GM23338 (cell line): ENCODE measurements at regions not wholly inside any gene's neighbourhood (a gene's known extent, or its start where the extent isn't known, plus 50 kb on each side); places are given as distances from the start of the nearest gene placed in this dataset.

Source experiments
- ATAC-seq: fragments of 200-7000 bp; cut with Tn5 transposase; 3 replicates; pipeline ENCODE4 v1.9.1; 2020
- DNase-seq: peaks from one replicate; pipeline ENCODE4 v3.0.0-alpha.2; 2015; ENCODE audit warnings: low spot score
- H2AFZ ChIP-seq: fragments of 200-600 bp; sonication (generic); 2 replicates; pipeline ENCODE4 v1.8.0; 2016; ENCODE audit warnings: antibody characterized with exemption, mild to moderate bottlenecking, moderate library complexity
- H3F3A ChIP-seq: fragments of 200-600 bp; sonication (generic); replicated peaks from 2 replicates; pipeline ENCODE4 v1.8.0; 2017; ENCODE audit warnings: antibody characterized with exemption, mixed run types, low read depth
- H3K27ac ChIP-seq: fragments of 200-600 bp; sonication (generic); 2 replicates; pipeline ENCODE4 v1.6.1; 2016; ENCODE audit warnings: low read depth
- H3K27me3 ChIP-seq: fragments of 200-600 bp; sonication (generic); 2 replicates; pipeline ENCODE4 v1.8.0; 2016; ENCODE audit warnings: mild to moderate bottlenecking, mixed run types, moderate library complexity; ENCODE audit not compliant: insufficient read depth
- H3K36me3 ChIP-seq: fragments of 200-600 bp; sonication (generic); 2 replicates; pipeline ENCODE4 v1.8.0; 2016; ENCODE audit warnings: mild to moderate bottlenecking; ENCODE audit not compliant: insufficient read depth
- H3K4me1 ChIP-seq: fragments of 200-600 bp; sonication (generic); 2 replicates; pipeline ENCODE4 v1.8.0; 2016; ENCODE audit warnings: mild to moderate bottlenecking, moderate library complexity; ENCODE audit not compliant: insufficient read depth
- H3K4me2 ChIP-seq: fragments of 200-600 bp; sonication (generic); 2 replicates; pipeline ENCODE4 v1.7.1; 2017; ENCODE audit warnings: mixed run types
- H3K4me3 ChIP-seq: fragments of 200-600 bp; sonication (generic); 2 replicates; pipeline ENCODE4 v1.6.1; 2016; ENCODE audit warnings: mixed run types
- H3K79me2 ChIP-seq: fragments of 200-600 bp; sonication (generic); replicated peaks from 2 replicates; pipeline ENCODE4 v1.8.0; 2017; ENCODE audit warnings: mild to moderate bottlenecking; ENCODE audit not compliant: insufficient read depth
- H3K9me2 ChIP-seq: fragments of 200-600 bp; sonication (generic); 2 replicates; pipeline ENCODE4 v1.8.0; 2017; ENCODE audit not compliant: insufficient read depth
- H4K20me1 ChIP-seq: fragments of 200-600 bp; sonication (generic); replicated peaks from 2 replicates; pipeline ENCODE4 v1.8.0; 2017; ENCODE audit warnings: mild to moderate bottlenecking; ENCODE audit not compliant: insufficient read depth
- H3K27ac Mint-ChIP-seq: 2 replicates; pipeline ENCODE4 v1.8.0; 2020; ENCODE audit warnings: inconsistent platforms, mild to moderate bottlenecking, moderate library complexity, mixed read lengths
- H3K27me3 Mint-ChIP-seq: 3 replicates; pipeline ENCODE4 v1.8.0; 2022; ENCODE audit warnings: low read depth, mild to moderate bottlenecking, moderate library complexity, mixed read lengths, inconsistent platforms; ENCODE audit not compliant: insufficient read depth, poor library complexity
- H3K36me3 Mint-ChIP-seq: 3 replicates; pipeline ENCODE4 v1.8.0; 2021; ENCODE audit warnings: low read depth, mild to moderate bottlenecking, inconsistent platforms, moderate library complexity, mixed read lengths
- H3K4me1 Mint-ChIP-seq: 3 replicates; pipeline ENCODE4 v1.8.0; 2020; ENCODE audit warnings: mild to moderate bottlenecking, inconsistent platforms, mixed read lengths
- H3K4me3 Mint-ChIP-seq: 3 replicates; pipeline ENCODE4 v1.8.0; 2021; ENCODE audit warnings: moderate library complexity, mild to moderate bottlenecking, inconsistent platforms, mixed read lengths
- H3K9me3 Mint-ChIP-seq: 3 replicates; pipeline ENCODE4 v1.8.0; 2020; ENCODE audit warnings: moderate library complexity, mild to moderate bottlenecking, inconsistent platforms, mixed read lengths
- CTCF ChIP-seq, 2 experiments: fragments of 200-600 bp in 1 of 2; sonication (generic) in 1 of 2; conservative IDR thresholded peaks; 2 replicates each; pipeline versions ENCODE4 v1.5.1 to v1.6.1; 2016 to 2017; ENCODE audit warnings: antibody characterized with exemption in 2 of 2, low read depth in 2 of 2, mild to moderate bottlenecking in 2 of 2, moderate library complexity in 1 of 2
- ETS1 ChIP-seq: IDR thresholded peaks from 2 replicates; pipeline ENCODE4 v1.6.1; 2016; ENCODE audit warnings: antibody characterized with exemption
- JUNB ChIP-seq: IDR thresholded peaks from one replicate; pipeline ENCODE4 v1.6.1; 2016; ENCODE audit warnings: antibody characterized with exemption; ENCODE audit not compliant: unreplicated experiment
- ZNF462 ChIP-seq: fragments of 250-450 bp; sonication (Bioruptor Pico); IDR thresholded peaks from 2 replicates; pipeline ENCODE4 v1.5.0; 2020; ENCODE audit warnings: mild to moderate bottlenecking, moderate library complexity

- no peaks in the 10 kb centered on the region for H4K20me1 ChIP-seq
- ATAC-seq: no peak
Measured at GRCh38 chr19:29879655-29879974, 62.4 kb upstream of the URI1 start.

GRCh38 chr19:29880498-29881081 lies 61.4 kb upstream of the URI1 start:
- H3K4me2 ChIP-seq: no peak overlapping the region
- H4K20me1 ChIP-seq: no peaks in the 10 kb centered on the region
- no peak overlapping the region for H3K4me3 ChIP-seq
- Mint-ChIP-seq H3K4me1 (peaks cover 4% of the 10 kb centered on the region; the same call in 2 of the 3 replicates), H3K36me3 (no peaks in the 10 kb centered on the region; the same call in 2 of the 3 replicates), H3K4me3 (no peak overlapping the region), H3K27me3 (peaks cover 9% of the 10 kb centered on the region), H3K27ac (no peak overlapping the region), H3K9me3 (no peaks in the 10 kb centered on the region)
- no peaks in the 10 kb centered on the region for H3K27me3 ChIP-seq
- TF ChIP-seq JUNB (no peak), CTCF (conservative IDR thresholded peaks at IDR 0.05; ENCODE audit: low read depth in 2 of 2) (no peak)
- no peak for ATAC-seq
- H3K36me3 ChIP-seq: no peaks in the 10 kb centered on the region
- no peaks in the 10 kb centered on the region; the same call in 1 of the 2 replicates for H3K4me1 ChIP-seq
- H3K9me2 ChIP-seq: no peaks in the 10 kb centered on the region
- no peaks in the 10 kb centered on the region for H3F3A ChIP-seq
- DNase-seq: no peak
- H2AFZ ChIP-seq: no peak overlapping the region
- no peak overlapping the region for H3K27ac ChIP-seq
- H3K79me2 ChIP-seq: no peaks in the 10 kb centered on the region

More at GRCh38 chr19:29879655-29879974, 62.4 kb upstream of the URI1 start:
- no peak overlapping the region for H3K4me3 ChIP-seq
- peaks cover 7% of the 10 kb centered on the region for H3K27me3 Mint-ChIP-seq
- no peak overlapping the region for H3K27ac Mint-ChIP-seq
- no peak overlapping the region for H2AFZ ChIP-seq
- no peak overlapping the region for H3K4me3 Mint-ChIP-seq
- no peaks in the 10 kb centered on the region; the same call in 2 of the 3 replicates for H3K36me3 Mint-ChIP-seq
- no peak for DNase-seq
- H3K79me2 ChIP-seq: no peaks in the 10 kb centered on the region
- no peaks in the 10 kb centered on the region for H3K9me2 ChIP-seq
- H3F3A ChIP-seq: no peaks in the 10 kb centered on the region
- no peaks in the 10 kb centered on the region for H3K36me3 ChIP-seq
- no peaks in the 10 kb centered on the region for H3K27me3 ChIP-seq
- TF ChIP-seq ETS1: no peak
- no peak overlapping the region for H3K4me2 ChIP-seq
- H3K27ac ChIP-seq: no peak overlapping the region
- H3K4me1 Mint-ChIP-seq: peaks cover 4% of the 10 kb centered on the region; the same call in 2 of the 3 replicates
- no peaks in the 10 kb centered on the region; the same call in 1 of the 2 replicates for H3K4me1 ChIP-seq
- H3K9me3 Mint-ChIP-seq: no peaks in the 10 kb centered on the region

- no peak overlapping the region for H2AFZ ChIP-seq
- H3K4me1 Mint-ChIP-seq: peaks cover 7% of the 10 kb centered on the region; the same call in 2 of the 3 replicates
- H3K27ac ChIP-seq: no peak overlapping the region
- H3K79me2 ChIP-seq: no peaks in the 10 kb centered on the region
- ATAC-seq (no peak), DNase-seq (no peak)
- no peaks in the 10 kb centered on the region for H3K9me3 Mint-ChIP-seq
- H3K27me3 ChIP-seq: no peaks in the 10 kb centered on the region
- no peaks in the 10 kb centered on the region for H3F3A ChIP-seq
- H3K27me3 Mint-ChIP-seq: peaks cover 16% of the 10 kb centered on the region
- no peaks in the 10 kb centered on the region for H3K36me3 ChIP-seq
- H3K4me1 ChIP-seq: no peaks in the 10 kb centered on the region; the same call in 1 of the 2 replicates
- H3K9me2 ChIP-seq: no peaks in the 10 kb centered on the region
- H3K36me3 Mint-ChIP-seq: no peaks in the 10 kb centered on the region; the same call in 2 of the 3 replicates
- H4K20me1 ChIP-seq: no peaks in the 10 kb centered on the region
- H3K4me3 Mint-ChIP-seq: no peak overlapping the region
- no peak overlapping the region for H3K4me3 ChIP-seq
- H3K4me2 ChIP-seq: no peak overlapping the region
- no peak overlapping the region for H3K27ac Mint-ChIP-seq
- no peak for TF ChIP-seq ZNF462 (CRISPR knock-in tag)
- no peak for TF ChIP-seq CTCF (conservative IDR thresholded peaks at IDR 0.05; ENCODE audit: low read depth in 2 of 2)
Measured at GRCh38 chr19:29881386-29881785, 60.7 kb upstream of the URI1 start.
